HG02840 (cell line): ENCODE measurements at regions not wholly inside any gene's neighbourhood (a gene's known extent, or its start where the extent isn't known, plus 50 kb on each side); places are given as distances from the start of the nearest gene placed in this dataset.

ENCODE experiments used
- ATAC-seq: cut with Tn5 transposase; IDR thresholded peaks from one replicate; pipeline ENCODE4 v1.9.1; 2021; ENCODE audit warnings: mild to moderate bottlenecking, moderate library complexity, moderate number of reproducible peaks; ENCODE audit not compliant: unreplicated experiment, low FRiP score

DNA sequence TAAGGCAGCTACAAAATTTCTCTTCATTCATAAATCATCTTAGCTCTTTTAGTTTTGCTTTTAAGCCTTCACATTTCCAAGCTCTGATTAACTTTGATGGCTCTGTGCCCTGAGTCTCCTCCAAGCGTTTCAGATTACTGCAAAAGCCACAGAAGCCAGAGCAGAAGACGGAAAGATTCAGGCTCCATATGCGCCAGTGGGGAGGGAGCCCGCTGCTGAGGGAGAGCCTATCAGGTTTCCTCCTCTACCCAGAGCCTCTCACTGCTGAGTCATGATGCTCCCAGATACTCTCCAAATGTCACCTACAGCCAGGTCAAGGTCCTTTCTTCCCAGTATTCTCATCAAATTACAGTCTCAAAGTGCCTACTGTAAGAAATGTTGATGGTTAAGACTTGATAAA, 193.6 kb downstream of the RAP2A start:
- no peak for ATAC-seq

DNA sequence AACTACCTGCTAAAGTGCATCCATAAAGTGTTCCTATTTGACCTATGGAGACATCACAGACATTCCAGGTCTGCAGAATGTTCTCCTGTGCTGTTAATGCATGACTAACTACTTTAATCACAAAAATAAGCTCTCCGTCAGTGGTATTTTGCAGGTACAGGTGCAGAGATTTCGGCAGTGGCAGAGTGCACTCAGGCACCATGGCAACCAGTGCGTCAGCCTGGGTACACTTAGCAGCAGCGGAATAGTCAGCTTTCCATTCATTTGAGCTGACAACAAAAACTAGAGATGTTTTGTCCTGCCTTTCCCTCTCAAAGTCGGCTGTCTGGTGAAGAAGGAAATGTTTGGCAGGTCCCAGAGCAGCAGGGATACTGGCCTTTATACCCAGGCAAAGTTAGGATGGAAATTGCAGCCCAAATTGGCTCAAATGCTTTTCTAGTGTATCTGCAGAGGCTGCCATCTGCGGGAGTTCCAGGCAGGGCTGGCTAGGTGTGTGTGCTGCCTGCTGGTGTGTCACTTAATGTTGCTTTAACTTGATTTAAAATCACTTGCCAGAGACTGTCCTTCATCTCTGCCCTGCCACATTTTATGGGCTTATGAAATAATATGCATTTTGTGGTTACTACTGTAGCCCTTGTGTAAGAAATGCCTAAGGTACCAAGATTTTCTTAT, 195.8 kb downstream of the RAP2A start:
- no peak for ATAC-seq

DNA sequence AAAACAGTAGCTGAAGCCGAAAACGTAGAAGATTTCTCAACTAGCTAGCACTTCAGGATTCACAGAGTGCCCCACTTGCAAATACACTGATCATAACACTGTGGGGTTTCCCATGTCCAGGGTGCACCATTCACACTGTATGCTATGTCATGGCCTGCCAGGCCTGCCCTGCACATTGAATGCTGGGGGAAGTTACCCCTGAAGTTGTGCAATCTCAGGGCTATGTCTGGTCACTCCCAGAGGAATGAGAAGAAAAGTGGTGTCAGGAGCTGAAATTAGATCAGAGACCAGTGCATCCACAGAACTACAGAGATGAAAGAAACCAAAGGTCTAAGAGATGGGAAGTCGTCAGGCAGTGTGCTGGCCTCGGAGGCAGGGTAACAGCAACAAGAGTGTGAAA, 196.8 kb downstream of the RAP2A start:
- ATAC-seq, result no peak

DNA sequence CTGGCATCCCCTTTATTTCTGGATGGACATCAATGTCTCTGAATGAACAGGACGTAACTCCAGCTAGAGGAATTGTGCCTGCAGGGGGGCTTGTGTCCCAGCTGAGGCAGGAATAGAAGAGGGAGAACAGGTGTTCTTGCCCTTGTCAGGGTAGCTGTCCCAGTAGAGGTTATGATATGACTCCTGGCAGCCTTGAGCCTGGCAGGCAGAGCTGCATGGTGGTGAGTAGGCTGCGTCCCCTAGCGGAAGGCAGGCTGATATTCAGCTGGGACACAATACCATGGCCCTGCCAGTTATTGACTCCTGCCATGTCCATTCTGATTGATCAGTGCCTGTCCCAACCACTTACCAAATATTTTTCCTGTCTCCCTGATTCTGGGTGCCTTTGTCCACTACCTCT, 197.2 kb downstream of the RAP2A start:
- no peak for ATAC-seq

DNA sequence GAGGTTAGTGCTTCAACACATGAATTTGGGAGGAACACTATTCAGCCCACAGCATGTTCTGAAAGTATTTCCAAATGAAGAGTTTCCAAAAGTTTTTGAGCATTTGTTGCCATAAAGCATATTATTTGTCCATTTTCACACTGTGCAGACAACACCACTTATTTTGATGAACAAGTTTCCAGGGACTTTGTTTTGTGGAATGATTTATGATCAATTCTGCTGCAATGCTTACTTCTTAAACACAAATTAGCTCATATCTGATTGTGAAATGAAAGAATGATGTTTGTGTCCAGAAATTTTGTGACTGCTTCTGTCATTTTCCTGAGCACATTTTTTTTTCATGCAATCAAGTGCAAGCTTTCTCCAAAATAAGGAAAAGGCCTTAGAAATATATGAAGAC, 205.3 kb downstream of the RAP2A start:
- ATAC-seq, result no peak

DNA sequence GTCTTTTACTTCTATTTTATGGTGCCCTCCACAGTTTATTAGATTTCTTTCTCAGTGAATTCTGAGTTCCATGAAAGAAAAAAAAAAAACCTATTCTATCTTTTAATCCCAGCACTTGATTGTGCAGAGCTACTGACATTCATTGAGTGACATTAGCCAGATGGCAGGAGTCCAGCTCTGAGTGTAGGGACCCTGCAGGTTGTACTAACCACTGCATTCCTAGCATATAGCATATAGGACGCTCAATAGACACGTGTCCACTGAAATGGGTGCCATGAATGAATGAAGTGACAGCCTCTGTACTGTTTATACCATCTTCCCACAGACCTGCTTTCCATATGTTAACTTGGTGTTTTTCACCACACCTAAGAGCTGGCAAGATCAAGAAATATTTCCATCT, 206.3 kb downstream of the RAP2A start:
- no peak for ATAC-seq

DNA sequence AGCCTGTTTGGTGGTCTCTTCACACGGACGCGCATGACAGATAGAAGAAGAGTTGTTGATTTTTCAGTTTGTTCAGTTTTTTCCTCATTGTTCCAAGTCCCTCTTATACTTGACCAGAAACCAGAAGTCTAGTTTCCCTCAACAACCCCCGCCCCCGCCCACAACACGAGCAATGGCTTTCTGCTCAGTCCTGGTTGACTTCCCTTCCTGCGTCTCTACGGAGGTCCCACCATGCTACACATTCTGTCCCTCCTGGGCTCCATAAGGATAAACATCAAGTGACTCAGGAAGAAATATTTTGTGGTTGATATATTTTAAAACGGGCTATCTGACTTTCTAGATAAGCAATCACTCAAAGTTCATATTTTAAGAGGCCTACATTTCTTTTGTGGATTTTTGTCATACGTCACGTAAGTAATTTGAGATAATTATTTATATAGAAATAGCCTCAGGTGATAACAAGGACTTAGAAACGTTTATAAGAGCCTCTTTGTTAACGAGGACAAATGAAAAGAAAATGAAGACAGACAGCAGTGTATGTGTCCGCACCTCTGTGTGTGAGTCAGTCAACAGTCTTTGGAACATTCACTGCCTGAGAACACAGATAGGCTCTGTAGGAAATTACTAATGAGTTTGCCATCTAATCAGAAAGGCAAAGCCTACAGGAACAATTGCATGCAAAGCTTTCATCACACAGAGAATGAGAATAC, 214.4 kb downstream of the RAP2A start:
- no peak for ATAC-seq

DNA sequence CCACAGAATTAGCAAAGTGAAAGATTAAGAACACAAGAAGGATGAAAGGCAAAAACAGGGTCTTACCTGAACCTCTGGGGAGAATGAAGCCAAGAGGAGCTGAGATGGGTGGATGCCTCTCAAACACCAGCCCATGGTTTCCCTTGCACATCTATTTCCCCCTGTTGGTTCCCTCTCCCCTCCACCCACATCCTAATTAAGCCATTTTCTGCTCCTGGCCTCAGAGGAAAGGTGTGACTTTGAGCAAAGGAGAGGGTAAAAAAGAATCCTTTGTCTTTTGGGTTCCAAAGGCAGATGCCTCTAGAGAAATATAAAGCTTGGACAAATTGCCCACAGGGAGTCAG, 214.9 kb downstream of the RAP2A start:
- ATAC-seq, result no peak

DNA sequence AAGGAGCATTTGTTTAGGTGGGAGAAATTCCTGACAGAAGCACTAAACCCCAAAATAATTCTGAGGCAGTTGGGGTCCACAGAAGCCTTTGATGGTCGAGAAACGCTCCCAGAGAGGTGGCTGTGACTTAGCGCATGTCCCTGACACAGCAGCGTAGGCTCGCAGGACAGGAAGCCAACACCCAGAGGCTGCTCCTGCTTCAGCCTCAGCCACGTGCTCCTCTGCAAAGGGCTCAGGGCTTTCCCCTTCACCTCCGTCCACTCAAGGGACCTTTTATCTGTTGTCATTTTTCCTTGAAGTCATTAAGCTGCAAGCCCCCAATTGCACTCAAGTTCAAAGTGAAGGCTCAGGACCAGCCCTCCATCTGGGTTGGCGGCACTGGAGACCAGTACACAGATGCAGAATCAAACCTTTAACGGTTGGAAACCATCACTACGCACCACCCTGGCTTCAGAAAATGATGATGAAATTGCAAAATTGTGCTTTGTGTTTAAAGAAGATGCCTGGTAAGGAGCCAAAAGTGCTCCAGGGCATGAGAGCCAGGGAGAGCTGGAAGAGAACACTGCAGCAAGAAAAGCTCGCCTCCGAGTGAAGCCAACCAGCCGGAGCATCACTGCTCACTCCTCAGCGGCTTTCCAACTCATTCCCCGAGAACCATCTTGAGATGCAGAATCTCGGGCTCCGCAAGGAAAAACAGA, 219.6 kb downstream of the RAP2A start:
- ATAC-seq, result no peak

DNA sequence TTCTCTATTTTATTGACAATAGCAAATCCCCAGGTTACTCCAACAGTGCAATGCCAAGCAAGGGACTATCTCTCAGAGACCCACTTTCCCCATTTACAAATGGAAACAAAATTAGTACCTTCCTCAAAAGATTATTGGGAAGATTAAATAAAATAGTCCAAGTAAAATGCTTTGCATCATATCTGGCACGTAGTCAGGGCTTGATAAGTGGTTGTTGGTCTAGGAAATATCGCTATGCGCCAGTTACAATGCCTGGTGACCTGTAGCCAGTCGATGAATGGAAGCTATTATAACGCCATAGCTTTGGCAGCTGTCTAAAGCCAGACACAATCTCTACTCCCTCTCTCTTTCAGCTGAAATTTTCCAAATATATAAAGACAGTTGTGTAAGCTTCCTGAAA, 220.3 kb downstream of the RAP2A start:
- ATAC-seq, result no peak

DNA sequence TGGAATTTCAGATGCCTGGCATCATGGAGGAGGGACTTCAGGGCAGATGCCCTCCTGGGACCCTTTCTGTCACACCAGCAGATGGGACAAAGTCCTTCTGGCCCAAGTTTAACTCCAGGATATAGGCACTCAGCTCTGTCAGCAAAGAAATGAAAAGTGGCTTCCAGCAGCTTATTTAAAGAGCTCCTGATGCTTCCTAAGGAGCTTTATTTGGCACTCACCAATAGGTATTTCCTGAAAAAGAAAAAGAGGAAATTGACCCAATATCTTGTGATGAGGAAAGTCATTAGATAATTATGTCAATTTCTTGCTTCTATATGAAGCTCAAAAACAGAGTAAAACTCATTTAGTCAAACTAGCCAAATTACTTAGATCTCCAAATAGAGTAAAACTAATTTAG, 224.6 kb downstream of the RAP2A start:
- no peak for ATAC-seq

DNA sequence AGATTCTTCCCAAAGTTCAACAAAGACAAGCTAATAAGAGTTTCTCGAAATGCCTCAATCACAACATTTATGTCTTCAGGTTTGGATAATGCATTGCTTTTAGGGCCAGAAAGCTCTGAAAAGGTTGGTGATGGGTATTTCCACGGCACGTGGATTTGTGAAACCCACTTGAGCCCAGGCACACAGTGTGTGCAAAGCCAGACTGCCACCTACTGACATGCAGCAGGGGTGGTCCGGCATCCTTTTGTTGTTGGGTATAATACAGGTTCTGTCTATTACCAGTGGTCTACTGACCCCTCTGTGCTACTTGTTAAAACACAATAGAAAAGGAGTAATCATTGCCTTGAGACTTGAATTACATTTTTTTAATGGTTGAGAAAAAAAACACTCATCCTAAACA, 225.6 kb downstream of the RAP2A start:
- no peak for ATAC-seq

DNA sequence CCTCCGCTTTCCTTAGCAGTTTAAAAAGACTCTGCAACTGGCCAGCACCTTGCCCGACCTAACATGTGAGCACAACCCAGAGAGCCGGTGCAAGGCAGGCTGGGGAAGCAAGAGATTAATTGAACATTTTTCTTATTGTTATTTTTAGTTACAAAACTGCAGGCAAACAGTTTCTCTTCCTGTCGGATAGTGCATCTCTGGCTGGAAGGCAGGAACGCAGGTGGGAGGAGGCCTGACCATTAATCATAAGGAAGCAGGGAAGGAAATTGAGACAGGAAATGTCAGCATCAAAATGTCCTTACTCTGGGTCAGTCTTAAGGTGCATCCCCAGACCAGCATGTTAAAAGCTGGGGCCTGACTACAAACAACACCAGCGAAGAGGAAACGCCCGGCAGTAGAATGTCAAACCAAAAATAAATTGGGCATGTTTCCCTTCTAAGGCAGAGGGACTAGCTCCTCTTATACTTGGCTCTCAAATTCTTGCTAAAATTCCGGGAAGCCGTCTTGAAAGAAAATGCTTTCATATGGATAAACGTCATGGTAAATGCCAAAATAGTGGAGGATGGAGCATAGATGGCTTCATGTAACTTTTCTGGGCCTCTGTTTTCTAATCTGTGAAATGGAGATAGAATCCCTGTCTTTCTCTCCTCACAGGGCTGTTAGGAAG, 226.8 kb downstream of the RAP2A start:
- ATAC-seq, result no peak

DNA sequence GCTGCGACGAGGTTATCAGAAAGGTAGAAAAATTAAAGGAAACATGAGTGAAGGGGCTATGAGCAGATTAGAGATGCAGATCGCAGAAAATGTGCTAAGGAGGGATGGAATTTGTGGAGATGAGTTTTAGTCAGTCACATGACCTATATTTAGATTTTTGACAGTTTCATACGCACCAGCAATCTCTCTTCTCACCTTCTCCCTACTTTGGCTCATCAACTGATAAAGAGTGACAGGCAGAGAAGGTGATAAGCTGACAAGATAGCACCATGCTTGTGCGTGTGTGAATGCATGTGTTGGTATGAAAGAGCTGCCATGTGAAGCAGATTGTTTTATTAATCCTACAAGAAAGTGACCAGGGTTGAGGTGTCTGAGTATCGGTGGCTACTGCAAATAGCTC, 252.6 kb downstream of the RAP2A start:
- ATAC-seq, result no peak

DNA sequence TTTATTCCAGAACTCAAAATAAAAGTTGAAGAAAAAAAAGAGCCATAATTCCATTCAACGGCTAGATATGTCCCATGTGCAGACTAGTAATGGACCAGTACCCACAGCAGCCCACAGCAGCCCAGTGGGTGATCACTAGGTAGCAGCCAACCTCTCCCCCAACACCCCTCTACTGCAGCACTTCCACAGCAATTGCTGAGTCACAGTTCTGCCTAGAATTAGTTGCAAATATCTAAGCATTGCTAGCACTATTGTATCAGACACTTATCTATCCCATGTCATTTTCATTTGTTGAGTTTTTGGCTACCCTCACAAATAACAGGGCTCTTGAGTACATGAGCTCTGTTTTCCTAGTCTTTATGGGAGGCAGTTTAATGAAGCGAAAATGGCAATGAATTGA, 258.7 kb downstream of the RAP2A start:
- no peak for ATAC-seq

DNA sequence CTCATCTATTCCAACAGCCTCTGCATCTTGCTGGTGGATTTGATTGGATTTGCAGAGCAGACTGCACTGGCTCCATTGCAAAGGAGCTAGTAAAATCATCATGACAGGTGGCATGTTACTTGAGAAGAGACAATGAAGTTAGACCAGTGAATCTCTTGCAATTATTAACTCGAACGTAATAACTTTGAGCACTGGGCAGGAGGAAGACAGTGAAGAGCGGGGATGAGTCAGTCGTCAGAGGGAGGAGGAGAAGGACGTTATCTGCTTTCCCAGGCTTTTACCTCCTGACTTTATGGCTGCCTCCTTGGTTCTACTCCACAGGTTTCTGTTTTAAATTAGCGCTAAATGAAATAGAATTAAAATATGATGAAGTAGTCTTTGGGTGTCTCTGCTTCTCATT, 257.8 kb upstream of the IPO5 start:
- no peak for ATAC-seq

DNA sequence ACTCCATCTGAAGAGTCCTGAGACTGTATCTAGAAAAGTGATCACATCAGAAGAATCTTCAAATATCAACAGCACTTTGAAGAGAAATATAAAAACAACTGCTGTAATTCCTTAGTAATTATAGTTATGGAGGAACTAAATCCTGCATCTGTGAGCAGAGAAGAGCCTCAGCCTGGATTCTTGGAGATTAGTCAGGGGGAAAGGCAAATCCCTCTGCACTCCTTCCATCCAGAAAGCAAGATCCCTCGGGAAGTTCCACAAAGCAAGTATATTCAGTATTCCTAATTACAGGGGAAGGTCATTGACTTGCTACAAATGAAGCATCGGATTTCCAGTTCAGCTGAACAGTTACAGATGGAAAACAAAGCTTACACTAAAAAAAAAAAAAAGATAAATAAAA, 256.6 kb upstream of the IPO5 start:
- no peak for ATAC-seq

DNA sequence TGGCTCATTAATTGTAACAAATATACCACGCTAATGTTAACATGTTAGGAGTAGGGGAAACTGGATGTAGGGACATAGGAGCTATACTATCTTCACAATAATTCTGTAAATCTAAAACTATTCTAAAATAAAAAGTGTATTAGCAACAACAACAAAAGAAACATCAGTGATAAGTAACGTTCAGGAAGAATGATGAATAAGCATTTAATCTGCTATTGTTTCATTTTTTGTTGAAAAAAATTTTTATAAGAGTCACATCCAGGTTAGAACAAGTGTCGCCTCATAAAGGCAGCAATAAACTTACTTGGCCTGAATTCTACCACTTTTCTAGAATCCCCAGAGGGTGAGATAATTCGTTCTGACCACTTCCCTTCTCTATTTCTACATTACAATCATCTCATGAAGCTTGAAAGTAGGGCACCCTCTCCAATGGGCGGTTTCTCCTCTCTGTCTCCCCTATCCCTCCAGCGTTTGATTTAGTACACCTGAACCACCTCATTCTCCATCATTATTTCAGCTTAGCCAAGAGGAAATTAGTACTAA, 253.1 kb upstream of the IPO5 start:
- ATAC-seq, result no peak

DNA sequence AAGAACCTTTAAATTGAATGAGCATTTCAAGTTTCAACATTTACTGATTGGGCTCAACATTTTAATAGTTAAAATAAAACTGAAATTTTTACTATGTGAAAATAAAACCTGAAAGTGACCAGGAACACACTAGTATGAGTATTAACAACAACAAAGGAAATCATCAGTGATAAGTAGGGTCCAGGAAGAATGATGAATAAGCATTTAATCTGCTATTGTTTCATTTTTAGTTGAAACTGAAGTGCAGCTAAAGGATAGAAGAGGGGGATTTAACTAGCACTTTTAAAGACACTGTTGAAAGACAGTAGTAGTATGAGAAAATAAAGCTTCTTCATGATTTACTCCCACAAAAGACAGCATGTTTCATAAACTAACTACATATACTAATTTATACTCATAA, 250.9 kb upstream of the IPO5 start:
- ATAC-seq, result no peak

DNA sequence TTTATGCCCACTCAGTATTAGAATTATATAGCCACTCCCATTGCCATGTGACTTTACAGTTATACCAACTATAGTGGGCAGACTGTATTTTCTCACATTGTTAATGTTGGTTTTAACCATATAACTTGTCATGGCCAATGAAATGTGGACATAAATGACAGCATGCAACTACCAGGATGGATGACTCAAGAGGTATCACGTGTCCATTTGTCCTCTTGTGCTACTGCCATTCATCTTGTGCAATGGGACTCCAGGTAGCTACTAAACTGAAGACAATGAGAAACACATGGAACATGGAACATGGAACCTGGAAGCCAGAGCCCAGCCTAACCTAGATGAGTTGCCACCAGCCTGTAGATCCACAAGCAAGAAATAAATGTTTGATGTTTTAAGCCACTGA, 242.7 kb upstream of the IPO5 start:
- ATAC-seq, result no peak

DNA sequence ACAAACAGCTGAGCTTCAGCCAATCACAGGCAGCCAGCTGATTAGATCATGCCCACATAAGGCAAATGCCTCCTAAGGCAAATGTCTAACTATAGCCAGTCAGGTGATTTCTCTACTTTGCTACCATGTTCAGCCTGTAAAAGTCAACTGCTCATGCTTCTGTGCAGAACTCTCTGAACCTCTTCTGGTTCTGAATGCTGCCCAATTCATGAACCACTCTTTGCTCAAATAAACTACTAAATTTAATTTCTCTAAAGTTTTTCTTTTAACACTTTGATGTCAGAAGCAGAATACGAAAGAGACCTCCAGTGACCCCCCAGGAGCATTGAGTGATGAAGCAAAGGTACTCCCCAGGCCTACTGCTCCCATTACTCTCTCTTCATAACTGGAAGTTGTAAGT, 240.7 kb upstream of the IPO5 start:
- ATAC-seq, result no peak
